A673 (cell line): ENCODE measurements at regions not wholly inside any gene's neighbourhood (a gene's known extent, or its start where the extent isn't known, plus 50 kb on each side); places are given as distances from the start of the nearest gene placed in this dataset.

Experiments used
- CTCF ChIP-seq: fragments of 300-800, 200-600 bp; sonication (generic); conservative IDR thresholded peaks from 2 replicates; pipeline ENCODE4 v1.5.1; 2017; ENCODE audit warnings: low read depth, mild to moderate bottlenecking, antibody characterized with exemption, low read length, moderate library complexity, mixed read lengths
- EZH2 ChIP-seq: fragments of 200-600 bp; sonication (generic); IDR thresholded peaks from 2 replicates; pipeline ENCODE4 v1.6.1; 2017; ENCODE audit warnings: borderline replicate concordance, low read depth, mild to moderate bottlenecking, mixed read lengths, antibody characterized with exemption, low read length; ENCODE audit not compliant: poor library complexity, severe bottlenecking

- TF ChIP-seq CTCF (no peak), EZH2 (no peak)
Observed at GRCh38 chr11:128116885-128117284, 470.5 kb downstream of the ETS1 start.
